Osteoblast (primary cell): ENCODE measurements at regions not wholly inside any gene's neighbourhood (a gene's known extent, or its start where the extent isn't known, plus 50 kb on each side); places are given as distances from the start of the nearest gene placed in this dataset.

ENCODE experiments used
- DNase-seq: peaks from one replicate; pipeline ENCODE4 v3.0.0; 2011; ENCODE audit warnings: low spot score, mixed read lengths; ENCODE audit not compliant: insufficient read length; ENCODE audit errors: missing footprints
- H2AFZ ChIP-seq: 2 replicates; pipeline ENCODE4 v1.6.0; 2011; ENCODE audit warnings: mild to moderate bottlenecking, low read length
- H3K27ac ChIP-seq: 2 replicates; pipeline ENCODE4 v1.5.1; 2011; ENCODE audit warnings: mild to moderate bottlenecking, low read depth, low read length, moderate library complexity
- H3K27me3 ChIP-seq: 2 replicates; pipeline ENCODE4 v1.6.0; 2012; ENCODE audit warnings: mild to moderate bottlenecking, control low read depth, inconsistent platforms, low read length, moderate library complexity; ENCODE audit not compliant: insufficient read depth
- H3K36me3 ChIP-seq: 2 replicates; pipeline ENCODE4 v1.5.1; 2011; ENCODE audit warnings: mild to moderate bottlenecking, low read length, control low read depth, moderate library complexity; ENCODE audit not compliant: insufficient read depth
- H3K4me1 ChIP-seq: 2 replicates; pipeline ENCODE4 v1.5.1; 2011; ENCODE audit warnings: mild to moderate bottlenecking, low read length, control low read depth, moderate library complexity; ENCODE audit not compliant: insufficient read depth
- H3K4me2 ChIP-seq: 2 replicates; pipeline ENCODE4 v1.6.0; 2011; ENCODE audit warnings: mild to moderate bottlenecking, low read length; ENCODE audit not compliant: insufficient read depth
- H3K4me3 ChIP-seq: fragments of 200-600 bp; sonication (generic); 3 replicates; pipeline ENCODE4 v1.5.1; 2012; ENCODE audit warnings: mild to moderate bottlenecking, low read length, inconsistent platforms; ENCODE audit not compliant: insufficient read depth
- H3K79me2 ChIP-seq: 2 replicates; pipeline ENCODE4 v1.6.0; 2012; ENCODE audit warnings: mild to moderate bottlenecking, low read length, control low read depth, inconsistent platforms; ENCODE audit not compliant: insufficient read depth
- H3K9me3 ChIP-seq: 2 replicates; pipeline ENCODE4 v1.5.1; 2011; ENCODE audit warnings: low read depth, low read length, control low read depth
- H4K20me1 ChIP-seq: 2 replicates; pipeline ENCODE4 v1.6.0; 2012; ENCODE audit warnings: mild to moderate bottlenecking, low read length, control low read depth; ENCODE audit not compliant: insufficient read depth
- CTCF ChIP-seq: IDR thresholded peaks from 2 replicates; pipeline ENCODE4 v1.5.1; 2011; ENCODE audit warnings: mild to moderate bottlenecking, low read depth, low read length, moderate library complexity; ENCODE audit errors: extremely low read depth

GRCh38 chr7:17101207-17101696 is 197.2 kb upstream of the AHR start:
- Histone ChIP-seq H3K9me3 (no peaks in the 10 kb centered on the region), H4K20me1 (no peaks in the 10 kb centered on the region), H3K4me3 (no peak overlapping the region), H3K36me3 (no peaks in the 10 kb centered on the region), H3K4me2 (no peak overlapping the region), H3K27ac (no peak overlapping the region), H3K79me2 (no peaks in the 10 kb centered on the region), H3K27me3 (no peaks in the 10 kb centered on the region), H3K4me1 (peaks cover 6% of the 10 kb centered on the region), H2AFZ (no peak overlapping the region)
- TF ChIP-seq CTCF: no peak
- DNase-seq: peak; percentile 6

GRCh38 chr7:17103170-17103569 is 195.3 kb upstream of the AHR start:
- no peak overlapping the region for H2AFZ ChIP-seq
- H3K4me1 ChIP-seq: peaks cover 3% of the 10 kb centered on the region
- H3K4me2 ChIP-seq: no peak overlapping the region
- no peak overlapping the region for H3K4me3 ChIP-seq
- no peak overlapping the region for H3K27ac ChIP-seq
- DNase-seq: no peak
- no peaks in the 10 kb centered on the region for H3K79me2 ChIP-seq
- H4K20me1 ChIP-seq: no peaks in the 10 kb centered on the region
- no peak for TF ChIP-seq CTCF
- H3K9me3 ChIP-seq: no peaks in the 10 kb centered on the region
- H3K27me3 ChIP-seq: no peaks in the 10 kb centered on the region
- no peaks in the 10 kb centered on the region for H3K36me3 ChIP-seq

GRCh38 chr7:17103984-17104383 is 194.5 kb upstream of the AHR start:
- Histone ChIP-seq H3K79me2 (no peaks in the 10 kb centered on the region), H2AFZ (no peak overlapping the region), H3K4me3 (no peak overlapping the region), H3K27me3 (no peaks in the 10 kb centered on the region), H3K27ac (no peak overlapping the region), H3K4me1 (peaks cover 7% of the 10 kb centered on the region), H3K4me2 (no peak overlapping the region), H4K20me1 (no peaks in the 10 kb centered on the region), H3K36me3 (no peaks in the 10 kb centered on the region), H3K9me3 (no peaks in the 10 kb centered on the region)
- no peak for TF ChIP-seq CTCF
- DNase-seq: no peak

- DNase-seq: no peak
- H3K4me2 ChIP-seq: no peak overlapping the region
- no peak overlapping the region for H3K4me3 ChIP-seq
- H3K27ac ChIP-seq: no peak overlapping the region
- H2AFZ ChIP-seq: no peak overlapping the region
- no peaks in the 10 kb centered on the region for H3K9me3 ChIP-seq
- no peaks in the 10 kb centered on the region for H3K27me3 ChIP-seq
- no peaks in the 10 kb centered on the region for H4K20me1 ChIP-seq
- no peaks in the 10 kb centered on the region for H3K36me3 ChIP-seq
- H3K4me1 ChIP-seq: peaks cover 10% of the 10 kb centered on the region
- H3K79me2 ChIP-seq: no peaks in the 10 kb centered on the region
- no peak for TF ChIP-seq CTCF
These were observed 194.0 kb upstream of the AHR start for GRCh38 chr7:17104419-17104818.
